GM23338 (cell line): ENCODE measurements at regions not wholly inside any gene's neighbourhood (a gene's known extent, or its start where the extent isn't known, plus 50 kb on each side); places are given as distances from the start of the nearest gene placed in this dataset.

Experiments used
- ATAC-seq: fragments of 200-7000 bp; cut with Tn5 transposase; 3 replicates; pipeline ENCODE4 v1.9.1; 2020
- DNase-seq: peaks from one replicate; pipeline ENCODE4 v3.0.0-alpha.2; 2015; ENCODE audit warnings: low spot score
- H2AFZ ChIP-seq: fragments of 200-600 bp; sonication (generic); 2 replicates; pipeline ENCODE4 v1.8.0; 2016; ENCODE audit warnings: antibody characterized with exemption, mild to moderate bottlenecking, moderate library complexity
- H3F3A ChIP-seq: fragments of 200-600 bp; sonication (generic); replicated peaks from 2 replicates; pipeline ENCODE4 v1.8.0; 2017; ENCODE audit warnings: antibody characterized with exemption, mixed run types, low read depth
- H3K27ac ChIP-seq: fragments of 200-600 bp; sonication (generic); 2 replicates; pipeline ENCODE4 v1.6.1; 2016; ENCODE audit warnings: low read depth
- H3K27me3 ChIP-seq: fragments of 200-600 bp; sonication (generic); 2 replicates; pipeline ENCODE4 v1.8.0; 2016; ENCODE audit warnings: mild to moderate bottlenecking, mixed run types, moderate library complexity; ENCODE audit not compliant: insufficient read depth
- H3K36me3 ChIP-seq: fragments of 200-600 bp; sonication (generic); 2 replicates; pipeline ENCODE4 v1.8.0; 2016; ENCODE audit warnings: mild to moderate bottlenecking; ENCODE audit not compliant: insufficient read depth
- H3K4me1 ChIP-seq: fragments of 200-600 bp; sonication (generic); 2 replicates; pipeline ENCODE4 v1.8.0; 2016; ENCODE audit warnings: mild to moderate bottlenecking, moderate library complexity; ENCODE audit not compliant: insufficient read depth
- H3K4me2 ChIP-seq: fragments of 200-600 bp; sonication (generic); 2 replicates; pipeline ENCODE4 v1.7.1; 2017; ENCODE audit warnings: mixed run types
- H3K4me3 ChIP-seq: fragments of 200-600 bp; sonication (generic); 2 replicates; pipeline ENCODE4 v1.6.1; 2016; ENCODE audit warnings: mixed run types
- H3K79me2 ChIP-seq: fragments of 200-600 bp; sonication (generic); replicated peaks from 2 replicates; pipeline ENCODE4 v1.8.0; 2017; ENCODE audit warnings: mild to moderate bottlenecking; ENCODE audit not compliant: insufficient read depth
- H3K9me2 ChIP-seq: fragments of 200-600 bp; sonication (generic); 2 replicates; pipeline ENCODE4 v1.8.0; 2017; ENCODE audit not compliant: insufficient read depth
- H4K20me1 ChIP-seq: fragments of 200-600 bp; sonication (generic); replicated peaks from 2 replicates; pipeline ENCODE4 v1.8.0; 2017; ENCODE audit warnings: mild to moderate bottlenecking; ENCODE audit not compliant: insufficient read depth
- H3K27ac Mint-ChIP-seq: 2 replicates; pipeline ENCODE4 v1.8.0; 2020; ENCODE audit warnings: inconsistent platforms, mild to moderate bottlenecking, moderate library complexity, mixed read lengths
- H3K27me3 Mint-ChIP-seq: 3 replicates; pipeline ENCODE4 v1.8.0; 2022; ENCODE audit warnings: low read depth, mild to moderate bottlenecking, moderate library complexity, mixed read lengths, inconsistent platforms; ENCODE audit not compliant: insufficient read depth, poor library complexity
- H3K36me3 Mint-ChIP-seq: 3 replicates; pipeline ENCODE4 v1.8.0; 2021; ENCODE audit warnings: low read depth, mild to moderate bottlenecking, inconsistent platforms, moderate library complexity, mixed read lengths
- H3K4me1 Mint-ChIP-seq: 3 replicates; pipeline ENCODE4 v1.8.0; 2020; ENCODE audit warnings: mild to moderate bottlenecking, inconsistent platforms, mixed read lengths
- H3K4me3 Mint-ChIP-seq: 3 replicates; pipeline ENCODE4 v1.8.0; 2021; ENCODE audit warnings: moderate library complexity, mild to moderate bottlenecking, inconsistent platforms, mixed read lengths
- H3K9me3 Mint-ChIP-seq: 3 replicates; pipeline ENCODE4 v1.8.0; 2020; ENCODE audit warnings: moderate library complexity, mild to moderate bottlenecking, inconsistent platforms, mixed read lengths
- EZH2 ChIP-seq: fragments of 200-600 bp; sonication (generic); IDR thresholded peaks from one replicate; pipeline ENCODE4 v1.8.0; 2017; ENCODE audit warnings: antibody characterized with exemption, mild to moderate bottlenecking, low read depth; ENCODE audit not compliant: unreplicated experiment
- EZH2phosphoT487 ChIP-seq: fragments of 200-600 bp; sonication (generic); IDR thresholded peaks from one replicate; pipeline ENCODE4 v1.8.1; 2018; ENCODE audit warnings: antibody characterized with exemption; ENCODE audit not compliant: unreplicated experiment
- JUNB ChIP-seq: IDR thresholded peaks from one replicate; pipeline ENCODE4 v1.6.1; 2016; ENCODE audit warnings: antibody characterized with exemption; ENCODE audit not compliant: unreplicated experiment
- POLR2AphosphoS5 ChIP-seq: IDR thresholded peaks from 2 replicates; pipeline ENCODE4 v1.6.1; 2016; ENCODE audit warnings: antibody characterized with exemption, low read depth
- STAT1 ChIP-seq: IDR thresholded peaks from one replicate; pipeline ENCODE4 v1.6.1; 2016; ENCODE audit warnings: antibody characterized with exemption; ENCODE audit not compliant: unreplicated experiment
- ZNF331 ChIP-seq: fragments of 250-450 bp; sonication (Bioruptor Pico); IDR thresholded peaks from 2 replicates; pipeline ENCODE4 v1.5.0; 2020; ENCODE audit warnings: low read depth, mild to moderate bottlenecking, moderate library complexity
- TF ChIP-seq, protein P1 (sequence below): fragments of 250-450 bp; sonication (Bioruptor Pico); IDR thresholded peaks from 2 replicates; pipeline ENCODE4 v1.5.0; 2020; ENCODE audit warnings: mild to moderate bottlenecking, moderate library complexity
- TF ChIP-seq, protein P2 (sequence below): IDR thresholded peaks from one replicate; pipeline ENCODE4 v1.6.1; 2018; ENCODE audit warnings: antibody characterized with exemption; ENCODE audit not compliant: unreplicated experiment
- TF ChIP-seq, protein P3 (sequence below): IDR thresholded peaks from 2 replicates; pipeline ENCODE4 v1.6.1; 2016; ENCODE audit warnings: antibody characterized with exemption
- TF ChIP-seq, protein P4 (sequence below), 2 experiments: fragments of 200-600 bp in 1 of 2; sonication (generic) in 1 of 2; conservative IDR thresholded peaks; 2 replicates each; pipeline versions ENCODE4 v1.5.1 to v1.6.1; 2016 to 2017; ENCODE audit warnings: antibody characterized with exemption in 2 of 2, low read depth in 2 of 2, mild to moderate bottlenecking in 2 of 2, moderate library complexity in 1 of 2

DNA sequence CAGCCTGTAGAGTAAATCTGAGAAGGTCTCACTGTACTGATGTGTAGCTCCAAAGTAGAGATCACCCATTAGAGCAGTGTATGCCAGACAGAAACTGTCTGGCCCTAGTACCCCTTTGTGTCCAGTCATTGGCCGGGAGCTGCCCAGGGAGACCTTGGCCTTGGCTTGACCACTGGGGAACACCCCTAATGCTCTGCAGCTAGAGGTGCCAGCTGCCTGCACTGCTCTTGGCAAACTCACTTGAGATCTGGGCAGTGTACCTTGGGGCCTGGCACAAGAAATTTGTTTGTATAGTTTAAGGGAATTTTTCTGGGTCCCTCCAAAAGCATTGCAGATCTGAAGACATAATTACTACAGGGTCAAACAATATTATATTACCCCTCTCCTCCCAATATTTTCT lies 78.7 kb upstream of the MPHOSPH6 start (continued):
- TF ChIP-seq, protein P1, sequence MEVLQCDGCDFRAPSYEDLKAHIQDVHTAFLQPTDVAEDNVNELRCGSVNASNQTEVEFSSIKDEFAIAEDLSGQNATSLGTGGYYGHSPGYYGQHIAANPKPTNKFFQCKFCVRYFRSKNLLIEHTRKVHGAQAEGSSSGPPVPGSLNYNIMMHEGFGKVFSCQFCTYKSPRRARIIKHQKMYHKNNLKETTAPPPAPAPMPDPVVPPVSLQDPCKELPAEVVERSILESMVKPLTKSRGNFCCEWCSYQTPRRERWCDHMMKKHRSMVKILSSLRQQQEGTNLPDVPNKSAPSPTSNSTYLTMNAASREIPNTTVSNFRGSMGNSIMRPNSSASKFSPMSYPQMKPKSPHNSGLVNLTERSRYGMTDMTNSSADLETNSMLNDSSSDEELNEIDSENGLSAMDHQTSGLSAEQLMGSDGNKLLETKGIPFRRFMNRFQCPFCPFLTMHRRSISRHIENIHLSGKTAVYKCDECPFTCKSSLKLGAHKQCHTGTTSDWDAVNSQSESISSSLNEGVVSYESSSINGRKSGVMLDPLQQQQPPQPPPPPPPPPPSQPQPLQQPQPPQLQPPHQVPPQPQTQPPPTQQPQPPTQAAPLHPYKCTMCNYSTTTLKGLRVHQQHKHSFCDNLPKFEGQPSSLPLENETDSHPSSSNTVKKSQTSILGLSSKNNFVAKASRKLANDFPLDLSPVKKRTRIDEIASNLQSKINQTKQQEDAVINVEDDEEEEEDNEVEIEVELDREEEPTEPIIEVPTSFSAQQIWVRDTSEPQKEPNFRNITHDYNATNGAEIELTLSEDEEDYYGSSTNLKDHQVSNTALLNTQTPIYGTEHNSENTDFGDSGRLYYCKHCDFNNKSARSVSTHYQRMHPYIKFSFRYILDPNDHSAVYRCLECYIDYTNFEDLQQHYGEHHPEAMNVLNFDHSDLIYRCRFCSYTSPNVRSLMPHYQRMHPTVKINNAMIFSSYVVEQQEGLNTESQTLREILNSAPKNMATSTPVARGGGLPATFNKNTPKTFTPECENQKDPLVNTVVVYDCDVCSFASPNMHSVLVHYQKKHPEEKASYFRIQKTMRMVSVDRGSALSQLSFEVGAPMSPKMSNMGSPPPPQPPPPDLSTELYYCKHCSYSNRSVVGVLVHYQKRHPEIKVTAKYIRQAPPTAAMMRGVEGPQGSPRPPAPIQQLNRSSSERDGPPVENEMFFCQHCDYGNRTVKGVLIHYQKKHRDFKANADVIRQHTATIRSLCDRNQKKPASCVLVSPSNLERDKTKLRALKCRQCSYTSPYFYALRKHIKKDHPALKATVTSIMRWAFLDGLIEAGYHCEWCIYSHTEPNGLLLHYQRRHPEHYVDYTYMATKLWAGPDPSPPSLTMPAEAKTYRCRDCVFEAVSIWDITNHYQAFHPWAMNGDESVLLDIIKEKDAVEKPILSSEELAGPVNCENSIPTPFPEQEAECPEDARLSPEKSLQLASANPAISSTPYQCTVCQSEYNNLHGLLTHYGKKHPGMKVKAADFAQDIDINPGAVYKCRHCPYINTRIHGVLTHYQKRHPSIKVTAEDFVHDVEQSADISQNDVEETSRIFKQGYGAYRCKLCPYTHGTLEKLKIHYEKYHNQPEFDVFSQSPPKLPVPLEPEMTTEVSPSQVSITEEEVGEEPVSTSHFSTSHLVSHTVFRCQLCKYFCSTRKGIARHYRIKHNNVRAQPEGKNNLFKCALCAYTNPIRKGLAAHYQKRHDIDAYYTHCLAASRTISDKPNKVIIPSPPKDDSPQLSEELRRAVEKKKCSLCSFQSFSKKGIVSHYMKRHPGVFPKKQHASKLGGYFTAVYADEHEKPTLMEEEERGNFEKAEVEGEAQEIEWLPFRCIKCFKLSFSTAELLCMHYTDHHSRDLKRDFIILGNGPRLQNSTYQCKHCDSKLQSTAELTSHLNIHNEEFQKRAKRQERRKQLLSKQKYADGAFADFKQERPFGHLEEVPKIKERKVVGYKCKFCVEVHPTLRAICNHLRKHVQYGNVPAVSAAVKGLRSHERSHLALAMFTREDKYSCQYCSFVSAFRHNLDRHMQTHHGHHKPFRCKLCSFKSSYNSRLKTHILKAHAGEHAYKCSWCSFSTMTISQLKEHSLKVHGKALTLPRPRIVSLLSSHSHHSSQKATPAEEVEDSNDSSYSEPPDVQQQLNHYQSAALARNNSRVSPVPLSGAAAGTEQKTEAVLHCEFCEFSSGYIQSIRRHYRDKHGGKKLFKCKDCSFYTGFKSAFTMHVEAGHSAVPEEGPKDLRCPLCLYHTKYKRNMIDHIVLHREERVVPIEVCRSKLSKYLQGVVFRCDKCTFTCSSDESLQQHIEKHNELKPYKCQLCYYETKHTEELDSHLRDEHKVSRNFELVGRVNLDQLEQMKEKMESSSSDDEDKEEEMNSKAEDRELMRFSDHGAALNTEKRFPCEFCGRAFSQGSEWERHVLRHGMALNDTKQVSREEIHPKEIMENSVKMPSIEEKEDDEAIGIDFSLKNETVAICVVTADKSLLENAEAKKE (CRISPR knock-in tag) = no peak
- TF ChIP-seq POLR2AphosphoS5 = no peak

DNA sequence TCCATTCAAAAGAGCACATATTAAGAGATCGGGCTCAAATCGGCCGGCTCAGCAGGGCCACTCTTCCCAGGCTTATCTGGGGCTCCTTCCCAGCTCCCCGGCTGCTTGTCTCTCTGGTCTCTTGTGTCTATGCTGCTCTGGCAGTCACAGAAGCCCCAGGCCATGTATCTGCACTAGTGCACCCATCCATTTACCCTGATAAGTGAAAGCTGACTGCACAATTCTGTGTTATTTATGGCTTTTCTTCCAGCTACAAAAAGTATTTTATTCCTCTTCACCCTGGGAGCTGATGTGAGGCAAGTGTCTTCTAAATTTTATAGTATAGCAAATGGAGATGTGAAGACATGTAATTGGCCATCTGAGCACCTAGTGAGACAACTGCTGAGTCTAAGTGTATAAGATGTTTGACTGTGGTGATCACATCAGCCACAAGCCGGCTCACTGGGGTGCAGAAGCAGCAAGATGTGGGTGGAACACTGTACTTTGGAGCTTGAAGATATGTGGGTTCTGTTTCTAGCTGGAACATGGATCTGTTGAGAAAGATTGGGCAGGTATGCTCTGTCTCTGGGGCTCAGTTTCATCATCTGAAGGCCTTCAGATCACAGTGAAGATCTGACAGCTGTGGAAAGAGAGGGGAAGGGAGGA lies 78.1 kb upstream of the MPHOSPH6 start:
- H4K20me1 ChIP-seq = no peaks in the 10 kb centered on the region
- H3K36me3 Mint-ChIP-seq = no peaks in the 10 kb centered on the region
- no peaks in the 10 kb centered on the region for H3K79me2 ChIP-seq
- no peak overlapping the region for H3K27ac ChIP-seq
- H3K4me1 Mint-ChIP-seq = no peaks in the 10 kb centered on the region
- no peaks in the 10 kb centered on the region for H3K27me3 ChIP-seq
- peaks cover 3% of the 10 kb centered on the region for H3K27me3 Mint-ChIP-seq
- H3K9me3 Mint-ChIP-seq = peaks cover 2% of the 10 kb centered on the region; the same call in 2 of the 3 replicates
- H3K27ac Mint-ChIP-seq = no peak overlapping the region
- no peaks in the 10 kb centered on the region for H3K4me1 ChIP-seq
- no peaks in the 10 kb centered on the region for H3F3A ChIP-seq
- H3K4me3 Mint-ChIP-seq = no peak overlapping the region
- DNase-seq = no peak
- no peak overlapping the region for H3K4me3 ChIP-seq
- no peak overlapping the region for H2AFZ ChIP-seq
- no peak for ATAC-seq
- H3K9me2 ChIP-seq = peaks cover 8% of the 10 kb centered on the region
- H3K4me2 ChIP-seq = no peak overlapping the region
- no peaks in the 10 kb centered on the region for H3K36me3 ChIP-seq
- TF ChIP-seq STAT1 (no peak), JUNB (no peak), EZH2phosphoT487 (no peak), ZNF331 (CRISPR knock-in tag) (no peak), EZH2 (no peak)
- TF ChIP-seq, protein P2, sequence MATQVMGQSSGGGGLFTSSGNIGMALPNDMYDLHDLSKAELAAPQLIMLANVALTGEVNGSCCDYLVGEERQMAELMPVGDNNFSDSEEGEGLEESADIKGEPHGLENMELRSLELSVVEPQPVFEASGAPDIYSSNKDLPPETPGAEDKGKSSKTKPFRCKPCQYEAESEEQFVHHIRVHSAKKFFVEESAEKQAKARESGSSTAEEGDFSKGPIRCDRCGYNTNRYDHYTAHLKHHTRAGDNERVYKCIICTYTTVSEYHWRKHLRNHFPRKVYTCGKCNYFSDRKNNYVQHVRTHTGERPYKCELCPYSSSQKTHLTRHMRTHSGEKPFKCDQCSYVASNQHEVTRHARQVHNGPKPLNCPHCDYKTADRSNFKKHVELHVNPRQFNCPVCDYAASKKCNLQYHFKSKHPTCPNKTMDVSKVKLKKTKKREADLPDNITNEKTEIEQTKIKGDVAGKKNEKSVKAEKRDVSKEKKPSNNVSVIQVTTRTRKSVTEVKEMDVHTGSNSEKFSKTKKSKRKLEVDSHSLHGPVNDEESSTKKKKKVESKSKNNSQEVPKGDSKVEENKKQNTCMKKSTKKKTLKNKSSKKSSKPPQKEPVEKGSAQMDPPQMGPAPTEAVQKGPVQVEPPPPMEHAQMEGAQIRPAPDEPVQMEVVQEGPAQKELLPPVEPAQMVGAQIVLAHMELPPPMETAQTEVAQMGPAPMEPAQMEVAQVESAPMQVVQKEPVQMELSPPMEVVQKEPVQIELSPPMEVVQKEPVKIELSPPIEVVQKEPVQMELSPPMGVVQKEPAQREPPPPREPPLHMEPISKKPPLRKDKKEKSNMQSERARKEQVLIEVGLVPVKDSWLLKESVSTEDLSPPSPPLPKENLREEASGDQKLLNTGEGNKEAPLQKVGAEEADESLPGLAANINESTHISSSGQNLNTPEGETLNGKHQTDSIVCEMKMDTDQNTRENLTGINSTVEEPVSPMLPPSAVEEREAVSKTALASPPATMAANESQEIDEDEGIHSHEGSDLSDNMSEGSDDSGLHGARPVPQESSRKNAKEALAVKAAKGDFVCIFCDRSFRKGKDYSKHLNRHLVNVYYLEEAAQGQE = no peak
- TF ChIP-seq, protein P3, sequence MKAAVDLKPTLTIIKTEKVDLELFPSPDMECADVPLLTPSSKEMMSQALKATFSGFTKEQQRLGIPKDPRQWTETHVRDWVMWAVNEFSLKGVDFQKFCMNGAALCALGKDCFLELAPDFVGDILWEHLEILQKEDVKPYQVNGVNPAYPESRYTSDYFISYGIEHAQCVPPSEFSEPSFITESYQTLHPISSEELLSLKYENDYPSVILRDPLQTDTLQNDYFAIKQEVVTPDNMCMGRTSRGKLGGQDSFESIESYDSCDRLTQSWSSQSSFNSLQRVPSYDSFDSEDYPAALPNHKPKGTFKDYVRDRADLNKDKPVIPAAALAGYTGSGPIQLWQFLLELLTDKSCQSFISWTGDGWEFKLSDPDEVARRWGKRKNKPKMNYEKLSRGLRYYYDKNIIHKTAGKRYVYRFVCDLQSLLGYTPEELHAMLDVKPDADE = no peak
- TF ChIP-seq, protein P4, sequence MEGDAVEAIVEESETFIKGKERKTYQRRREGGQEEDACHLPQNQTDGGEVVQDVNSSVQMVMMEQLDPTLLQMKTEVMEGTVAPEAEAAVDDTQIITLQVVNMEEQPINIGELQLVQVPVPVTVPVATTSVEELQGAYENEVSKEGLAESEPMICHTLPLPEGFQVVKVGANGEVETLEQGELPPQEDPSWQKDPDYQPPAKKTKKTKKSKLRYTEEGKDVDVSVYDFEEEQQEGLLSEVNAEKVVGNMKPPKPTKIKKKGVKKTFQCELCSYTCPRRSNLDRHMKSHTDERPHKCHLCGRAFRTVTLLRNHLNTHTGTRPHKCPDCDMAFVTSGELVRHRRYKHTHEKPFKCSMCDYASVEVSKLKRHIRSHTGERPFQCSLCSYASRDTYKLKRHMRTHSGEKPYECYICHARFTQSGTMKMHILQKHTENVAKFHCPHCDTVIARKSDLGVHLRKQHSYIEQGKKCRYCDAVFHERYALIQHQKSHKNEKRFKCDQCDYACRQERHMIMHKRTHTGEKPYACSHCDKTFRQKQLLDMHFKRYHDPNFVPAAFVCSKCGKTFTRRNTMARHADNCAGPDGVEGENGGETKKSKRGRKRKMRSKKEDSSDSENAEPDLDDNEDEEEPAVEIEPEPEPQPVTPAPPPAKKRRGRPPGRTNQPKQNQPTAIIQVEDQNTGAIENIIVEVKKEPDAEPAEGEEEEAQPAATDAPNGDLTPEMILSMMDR (conservative IDR thresholded peaks at IDR 0.05; ENCODE audit: low read depth in 2 of 2) = no peak
